ENCODE measurements at regions not wholly inside any gene's neighbourhood (a gene's known extent, or its start where the extent isn't known, plus 50 kb on each side); places are given as distances from the start of the nearest gene placed in this dataset.

GRCh38 chr15:96585484-96586386, 255.2 kb downstream of the NR2F2 start:
- no peak overlapping the region for H3K14ac ChIP-seq (replicated peaks; ENCODE audit: low read depth, low read length)
- BruUV-seq (replicated peaks) = no TSS peak
- WGBS, 2 experiments (ENCODE audit: extremely low coverage in 2 of 2, insufficient read length in 1 of 2) = no CpG with 5 or more reads among the region's 9 CpGs
- TF ChIP-seq RAD21 (IDR thresholded peaks at IDR 0.05; ENCODE audit: low read length) (peak; percentile 38; the same call in 1 of the 2 replicates), SMC3 (IDR thresholded peaks at IDR 0.05; ENCODE audit: low read depth, low read length) (peak; percentile 19; the same call in 1 of the 2 replicates), FOS (IDR thresholded peaks at IDR 0.05; ENCODE audit: low read depth, low read length) (no peak), USF2 (IDR thresholded peaks at IDR 0.05; ENCODE audit: low read depth, low read length) (no peak), ELK1 (IDR thresholded peaks at IDR 0.05; ENCODE audit: borderline replicate concordance, low read depth, low read length) (no peak), MAZ (IDR thresholded peaks at IDR 0.05; ENCODE audit: borderline replicate concordance, low read depth, low read length) (no peak), CEBPB (IDR thresholded peaks at IDR 0.05; ENCODE audit: low read depth, low read length) (no peak), CTCF (conservative IDR thresholded peaks at IDR 0.05; ENCODE audit: low read depth, low read length) (peak; percentile 46)
- H2AFZ ChIP-seq (replicated peaks; ENCODE audit: low read length, poor library complexity) = peak overlapping the region; percentile 46
- ChIA-PET POLR2A (ENCODE audit: unreplicated experiment) (no interaction called here), CTCF (interaction anchor here (0.6 to 0.7 kb wide), 3 partner anchors 177 to 606 kb away, joined by 3 read pairs; no protein-coding TSS in a partner anchor)
- no peak overlapping the region for H3K18ac ChIP-seq (ENCODE audit: low read depth, low read length)
- no peak overlapping the region for H3K23ac ChIP-seq (ENCODE audit: low read depth, low read length)
- ATAC-seq (ENCODE audit: low read depth) (no peak), DNase-seq (peak; percentile 6)
- no peaks in the 10 kb centered on the region; the same call in 1 of the 2 replicates for H3K27me3 ChIP-seq (ENCODE audit: control insufficient read depth, insufficient read depth, low read length)
- H2BK120ac ChIP-seq (ENCODE audit: low read depth, low read length) = no peak overlapping the region
- no peak overlapping the region for H3K9ac ChIP-seq (ENCODE audit: low read depth, low read length)
- H2BK5ac ChIP-seq (ENCODE audit: low read depth, low read length, poor library complexity, severe bottlenecking) = no peak overlapping the region
- no peak overlapping the region for H4K8ac ChIP-seq (ENCODE audit: low read depth in 2 of 2, low read length in 2 of 2)
- no peaks in the 10 kb centered on the region for H3K36me3 ChIP-seq (ENCODE audit: control insufficient read depth, insufficient read depth, low read length)
- no peak overlapping the region for H4K91ac ChIP-seq (ENCODE audit: insufficient read depth, low read depth, low read length)
- H4K20me1 ChIP-seq (ENCODE audit: insufficient read depth, low read length) = no peaks in the 10 kb centered on the region
- no peaks in the 10 kb centered on the region for H3K9me1 ChIP-seq (ENCODE audit: insufficient read depth, low read length)
- in situ Hi-C loops (cut with MboI; ENCODE audit: low sequenced_read_pairs) = no loop called here
- no peak overlapping the region for H2BK20ac ChIP-seq (ENCODE audit: low read depth, low read length)
- H4K5ac ChIP-seq (ENCODE audit: low read depth, low read length) = no peak overlapping the region
- no peaks in the 10 kb centered on the region for H3K9me3 ChIP-seq (ENCODE audit: control insufficient read depth, insufficient read depth, low read length)
- H3K56ac ChIP-seq (ENCODE audit: extremely low read depth, insufficient read depth, low read length) = no peak overlapping the region
- H3K4me3 ChIP-seq (ENCODE audit: insufficient read depth, low read depth, low read length) = no peak overlapping the region
- no peak overlapping the region for H2BK15ac ChIP-seq (ENCODE audit: low read depth, low read length)
- H3K27ac ChIP-seq (ENCODE audit: insufficient read depth, low read length) = no peak overlapping the region
- intact Hi-C loops (cut with micrococcal nuclease) = loop anchor here (10.0 kb wide), 1 partner anchor 1561 kb away; no protein-coding TSS in a partner anchor
- no peak overlapping the region for H3K4me2 ChIP-seq (ENCODE audit: low read depth, low read length)
- H2AK9ac ChIP-seq (replicated peaks; ENCODE audit: low read depth, low read length, poor library complexity) = no peak overlapping the region
- no peaks in the 10 kb centered on the region for H3K79me1 ChIP-seq (ENCODE audit: low read depth in 1 of 2, low read length in 2 of 2)
- no peaks in the 10 kb centered on the region for H3K4me1 ChIP-seq (ENCODE audit: control insufficient read depth, insufficient read depth, low read length)
- H3K4ac ChIP-seq (ENCODE audit: low read depth, low read length) = no peak overlapping the region
- no peak overlapping the region for H2AK5ac ChIP-seq (ENCODE audit: low read depth, low read length)
- dilution Hi-C loops (cut with HindIII; ENCODE audit: low sequenced_read_pairs, unreplicated experiment) = no loop called here

All from IMR-90 (cell line).